ENCODE measurements at regions not wholly inside any gene's neighbourhood (a gene's known extent, or its start where the extent isn't known, plus 50 kb on each side); places are given as distances from the start of the nearest gene placed in this dataset.

DNA sequence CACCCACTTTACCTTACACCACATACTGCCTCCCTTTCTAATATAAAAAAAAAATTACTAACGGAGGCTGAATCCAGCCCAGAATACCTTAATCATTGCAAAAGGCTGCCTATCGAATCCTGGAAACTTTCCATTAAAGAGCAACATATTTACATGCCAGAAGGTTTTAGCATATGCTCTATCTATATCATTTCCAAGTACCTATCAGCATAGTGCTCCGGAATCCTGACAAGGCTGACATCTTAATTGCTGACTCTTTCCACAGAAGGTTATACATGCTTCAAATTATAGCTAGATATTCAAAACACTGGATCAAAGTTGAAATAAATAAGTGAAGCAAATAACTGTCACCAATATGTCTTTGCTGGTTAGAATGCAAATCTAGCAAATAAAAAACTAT is 170.9 kb upstream of the CDK1 start:
- TF ChIP-seq, protein P1, sequence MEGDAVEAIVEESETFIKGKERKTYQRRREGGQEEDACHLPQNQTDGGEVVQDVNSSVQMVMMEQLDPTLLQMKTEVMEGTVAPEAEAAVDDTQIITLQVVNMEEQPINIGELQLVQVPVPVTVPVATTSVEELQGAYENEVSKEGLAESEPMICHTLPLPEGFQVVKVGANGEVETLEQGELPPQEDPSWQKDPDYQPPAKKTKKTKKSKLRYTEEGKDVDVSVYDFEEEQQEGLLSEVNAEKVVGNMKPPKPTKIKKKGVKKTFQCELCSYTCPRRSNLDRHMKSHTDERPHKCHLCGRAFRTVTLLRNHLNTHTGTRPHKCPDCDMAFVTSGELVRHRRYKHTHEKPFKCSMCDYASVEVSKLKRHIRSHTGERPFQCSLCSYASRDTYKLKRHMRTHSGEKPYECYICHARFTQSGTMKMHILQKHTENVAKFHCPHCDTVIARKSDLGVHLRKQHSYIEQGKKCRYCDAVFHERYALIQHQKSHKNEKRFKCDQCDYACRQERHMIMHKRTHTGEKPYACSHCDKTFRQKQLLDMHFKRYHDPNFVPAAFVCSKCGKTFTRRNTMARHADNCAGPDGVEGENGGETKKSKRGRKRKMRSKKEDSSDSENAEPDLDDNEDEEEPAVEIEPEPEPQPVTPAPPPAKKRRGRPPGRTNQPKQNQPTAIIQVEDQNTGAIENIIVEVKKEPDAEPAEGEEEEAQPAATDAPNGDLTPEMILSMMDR (IDR thresholded peaks at IDR 0.05 in 8 of 11, conservative IDR thresholded peaks at IDR 0.05 in 3 of 11), result no peak
- TF ChIP-seq POLR2AphosphoS5 (IDR thresholded peaks at IDR 0.05), result no peak

Data from spleen (tissue), 7 donors.